Testis (tissue), 2 donors: ENCODE measurements at regions not wholly inside any gene's neighbourhood (a gene's known extent, or its start where the extent isn't known, plus 50 kb on each side); places are given as distances from the start of the nearest gene placed in this dataset.

Source experiments
- DNase-seq: peaks from one replicate; pipeline ENCODE4 v3.0.0-alpha.2; 2019
- H3K27ac ChIP-seq, 2 donors: fragments of 200-600 bp; sonication (generic); one replicate each; pipeline ENCODE4 v1.5.1; 2019
- H3K27me3 ChIP-seq: fragments of 200-600 bp; sonication (generic); one replicate; pipeline ENCODE4 v1.5.1; 2019
- H3K36me3 ChIP-seq: fragments of 200-600 bp; sonication (generic); one replicate; pipeline ENCODE4 v1.5.1; 2017; ENCODE audit warnings: low read depth; ENCODE audit errors: missing control alignments
- H3K4me1 ChIP-seq: fragments of 200-600 bp; sonication (generic); one replicate; pipeline ENCODE4 v1.5.1; 2019
- H3K4me3 ChIP-seq, 2 donors: fragments of 200-600 bp; sonication (generic); one replicate each; pipeline ENCODE4 v1.5.1; 2017 to 2019
- H3K9me3 ChIP-seq: fragments of 200-600 bp; sonication (generic); one replicate; pipeline ENCODE4 v1.5.1; 2017
- POLR2A ChIP-seq: fragments of 450-650 bp; IDR thresholded peaks from one replicate; pipeline ENCODE4 v1.6.1; 2017; ENCODE audit warnings: antibody characterized with exemption, mild to moderate bottlenecking, moderate library complexity
- WGBS, 2 donors: methylation state at CpG; one replicate each; pipeline ENCODE4 v1.1.5; 2018; 5-methylcytosine and 5-hydroxymethylcytosine counted together
- intact Hi-C: fragments of 100-400 bp; cut with DNase I; formaldehyde crosslinking; loops from one replicate; pipeline ENCODE4 v1.15.1; 2023; ENCODE audit warnings: low total_unique reads
- TF ChIP-seq, protein P1 (sequence below), 3 experiments: fragments of 450-650 bp in 2 of 3; fragments of 200-600 bp in 1 of 3; sonication (generic) in 1 of 3; IDR thresholded peaks; one replicate each; pipeline ENCODE4 v1.5.1; 2016 to 2019; ENCODE audit warnings: antibody characterized with exemption in 3 of 3, mild to moderate bottlenecking in 2 of 3, moderate library complexity in 1 of 3

GRCh38 chr3:74053970-74054516, 429.3 kb upstream of the PDZRN3 start:
- Histone ChIP-seq H3K9me3 (no peaks in the 10 kb centered on the region), H3K36me3 (no peaks in the 10 kb centered on the region), H3K27ac (no peak overlapping the region), H3K4me3 (no peak overlapping the region), H3K4me1 (no peaks in the 10 kb centered on the region), H3K27me3 (no peaks in the 10 kb centered on the region)
- intact Hi-C loops = no loop called here
- TF ChIP-seq, protein P1, sequence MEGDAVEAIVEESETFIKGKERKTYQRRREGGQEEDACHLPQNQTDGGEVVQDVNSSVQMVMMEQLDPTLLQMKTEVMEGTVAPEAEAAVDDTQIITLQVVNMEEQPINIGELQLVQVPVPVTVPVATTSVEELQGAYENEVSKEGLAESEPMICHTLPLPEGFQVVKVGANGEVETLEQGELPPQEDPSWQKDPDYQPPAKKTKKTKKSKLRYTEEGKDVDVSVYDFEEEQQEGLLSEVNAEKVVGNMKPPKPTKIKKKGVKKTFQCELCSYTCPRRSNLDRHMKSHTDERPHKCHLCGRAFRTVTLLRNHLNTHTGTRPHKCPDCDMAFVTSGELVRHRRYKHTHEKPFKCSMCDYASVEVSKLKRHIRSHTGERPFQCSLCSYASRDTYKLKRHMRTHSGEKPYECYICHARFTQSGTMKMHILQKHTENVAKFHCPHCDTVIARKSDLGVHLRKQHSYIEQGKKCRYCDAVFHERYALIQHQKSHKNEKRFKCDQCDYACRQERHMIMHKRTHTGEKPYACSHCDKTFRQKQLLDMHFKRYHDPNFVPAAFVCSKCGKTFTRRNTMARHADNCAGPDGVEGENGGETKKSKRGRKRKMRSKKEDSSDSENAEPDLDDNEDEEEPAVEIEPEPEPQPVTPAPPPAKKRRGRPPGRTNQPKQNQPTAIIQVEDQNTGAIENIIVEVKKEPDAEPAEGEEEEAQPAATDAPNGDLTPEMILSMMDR (IDR thresholded peaks at IDR 0.05) = no peak
- no peak for TF ChIP-seq POLR2A
- no peak for DNase-seq

DNA sequence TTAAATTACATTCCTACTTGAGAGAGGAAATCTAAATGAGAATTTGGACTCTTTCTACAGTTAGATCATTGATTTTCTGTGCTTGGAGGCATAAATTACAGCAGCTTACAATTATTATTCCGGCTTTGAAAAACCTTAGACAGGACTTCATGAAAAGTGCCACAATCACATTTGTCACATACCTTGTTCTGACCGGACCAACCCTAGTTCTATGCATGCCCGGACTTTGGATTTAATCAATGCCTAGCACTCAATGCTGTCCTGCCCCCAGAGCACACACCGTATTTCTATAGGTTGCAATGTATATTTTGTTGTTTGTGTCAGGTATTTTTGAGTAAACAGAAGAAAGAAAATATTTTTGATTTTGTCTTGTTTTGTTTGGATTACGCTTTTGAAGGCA, 424.7 kb upstream of the PDZRN3 start:
- 95 to 96% methylated on average over 5 of the region's 5 CpGs for WGBS, 2 donors
- no peak for TF ChIP-seq POLR2A
- TF ChIP-seq, protein P1 (IDR thresholded peaks at IDR 0.05) = no peak
- no peaks in the 10 kb centered on the region for H3K27me3 ChIP-seq
- intact Hi-C loops = no loop called here
- DNase-seq = no peak
- H3K27ac ChIP-seq = no peak overlapping the region
- H3K4me3 ChIP-seq = no peak overlapping the region
- H3K4me1 ChIP-seq = no peaks in the 10 kb centered on the region
- no peaks in the 10 kb centered on the region for H3K36me3 ChIP-seq
- no peaks in the 10 kb centered on the region for H3K9me3 ChIP-seq

DNA sequence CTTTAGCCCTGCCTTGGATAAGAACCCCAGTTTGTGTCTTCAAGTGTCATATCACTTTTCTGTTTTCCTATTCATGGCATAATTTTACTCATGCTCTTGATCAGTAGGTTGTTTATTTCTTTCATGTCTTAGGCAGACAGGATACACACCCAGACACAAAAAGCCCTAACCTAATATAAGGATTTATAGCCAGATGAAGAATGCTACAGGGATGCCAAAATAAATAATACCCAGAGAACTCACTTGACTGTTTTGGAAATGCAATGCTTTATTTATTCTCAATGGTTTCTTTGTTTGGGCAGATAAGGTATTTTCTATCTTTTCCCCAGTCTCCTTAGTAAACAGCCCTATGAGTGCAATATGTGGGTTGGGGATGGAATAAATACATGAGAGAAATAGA, 424.0 kb upstream of the PDZRN3 start:
- Histone ChIP-seq H3K27me3 (no peaks in the 10 kb centered on the region), H3K9me3 (no peaks in the 10 kb centered on the region), H3K4me1 (no peaks in the 10 kb centered on the region), H3K27ac (no peak overlapping the region), H3K36me3 (no peaks in the 10 kb centered on the region), H3K4me3 (no peak overlapping the region)
- intact Hi-C loops = no loop called here
- no peak for DNase-seq
- TF ChIP-seq POLR2A = no peak
- TF ChIP-seq, protein P1 (IDR thresholded peaks at IDR 0.05) = no peak

DNA sequence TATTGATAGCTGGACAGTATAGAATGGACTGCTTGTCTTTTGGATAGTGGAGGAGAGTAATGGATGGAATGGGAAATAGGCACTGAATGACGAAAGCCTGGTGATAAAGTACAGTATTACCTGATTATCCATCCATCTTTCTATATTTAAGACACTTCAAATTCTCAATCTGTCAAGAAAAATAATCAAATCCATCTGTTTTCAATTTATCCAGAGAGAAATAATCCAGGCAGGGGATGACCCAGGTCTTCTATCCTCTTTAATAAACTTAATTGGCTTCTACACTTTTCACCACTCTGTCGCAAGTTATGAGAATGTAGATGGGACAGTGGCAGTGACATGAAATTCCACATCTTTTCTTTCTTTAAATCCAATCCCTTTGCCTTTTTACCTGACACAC, 420.3 kb upstream of the PDZRN3 start:
- DNase-seq = no peak
- H3K9me3 ChIP-seq = no peaks in the 10 kb centered on the region
- H3K27me3 ChIP-seq = no peaks in the 10 kb centered on the region
- no peaks in the 10 kb centered on the region for H3K4me1 ChIP-seq
- WGBS, 2 donors = 92 to 97% methylated on average over 2 of the region's 2 CpGs
- H3K27ac ChIP-seq = no peak overlapping the region
- intact Hi-C loops = no loop called here
- H3K36me3 ChIP-seq = no peaks in the 10 kb centered on the region
- TF ChIP-seq POLR2A = no peak
- TF ChIP-seq, protein P1 (IDR thresholded peaks at IDR 0.05) = no peak
- H3K4me3 ChIP-seq = no peak overlapping the region

GRCh38 chr3:74041068-74041675, 416.4 kb upstream of the PDZRN3 start:
- H3K4me1 ChIP-seq = no peaks in the 10 kb centered on the region
- H3K9me3 ChIP-seq = no peaks in the 10 kb centered on the region
- WGBS, 2 donors = 57 to 73% methylated on average over 6 of the region's 6 CpGs
- no peak for DNase-seq
- H3K27ac ChIP-seq = no peak overlapping the region
- H3K4me3 ChIP-seq = no peak overlapping the region
- no peaks in the 10 kb centered on the region for H3K36me3 ChIP-seq
- TF ChIP-seq, protein P1 (IDR thresholded peaks at IDR 0.05) = no peak
- TF ChIP-seq POLR2A = no peak
- intact Hi-C loops = no loop called here
- no peaks in the 10 kb centered on the region for H3K27me3 ChIP-seq
